ENCODE measurements at regions not wholly inside any gene's neighbourhood (a gene's known extent, or its start where the extent isn't known, plus 50 kb on each side); places are given as distances from the start of the nearest gene placed in this dataset.
A peak's percentile ranks its signal among the peaks of the same experiment; 100 is the strongest.

- TF ChIP-seq CBFB (CRISPR knock-in tag; IDR thresholded peaks at IDR 0.05) (0 out of 2 replicates have a peak, but pooled peaks have one; percentile 28), ZSCAN29 (IDR thresholded peaks at IDR 0.05) (no peak), MCM2 (IDR thresholded peaks at IDR 0.05; ENCODE audit: low read depth) (no peak), NCOA6 (IDR thresholded peaks at IDR 0.05) (no peak), TCF7L2 (IDR thresholded peaks at IDR 0.05; ENCODE audit: low read depth, low read length) (no peak), JUNB (CRISPR knock-in tag; conservative IDR thresholded peaks at IDR 0.05) (no peak), HNRNPLL (IDR thresholded peaks at IDR 0.05; ENCODE audit: low read depth, low read length, poor library complexity, severe bottlenecking) (no peak), NCOA1 (IDR thresholded peaks at IDR 0.05; ENCODE audit: low read depth) (no peak), OTX1 (CRISPR knock-in tag; IDR thresholded peaks at IDR 0.05) (no peak), MCM3 (IDR thresholded peaks at IDR 0.05) (no peak), CHD1 (IDR thresholded peaks at IDR 0.05; ENCODE audit: low read length) (no peak), NFATC3 (IDR thresholded peaks at IDR 0.05) (no peak), TAF15 (IDR thresholded peaks at IDR 0.05; ENCODE audit: low read depth, low read length) (no peak), SAFB2 (IDR thresholded peaks at IDR 0.05; ENCODE audit: borderline replicate concordance, low read depth, low read length, severe bottlenecking) (no peak), CTBP1 (IDR thresholded peaks at IDR 0.05; ENCODE audit: borderline replicate concordance) (peak; percentile 36; the same call in 1 of the 2 replicates), STAG1 (CRISPR knock-in tag; IDR thresholded peaks at IDR 0.05; ENCODE audit: borderline replicate concordance) (peak; percentile 70; the same call in 1 of the 2 replicates), EGR1 (conservative IDR thresholded peaks at IDR 0.05) (no peak), STAT5B (CRISPR knock-in tag; IDR thresholded peaks at IDR 0.05) (no peak), RBM34 (IDR thresholded peaks at IDR 0.05; ENCODE audit: borderline replicate concordance, insufficient read depth, low read length) (no peak), NBN (IDR thresholded peaks at IDR 0.05; ENCODE audit: low read depth) (no peak), FOXP4 (CRISPR knock-in tag; IDR thresholded peaks at IDR 0.05; ENCODE audit: borderline replicate concordance) (no peak), ZNF23 (CRISPR knock-in tag; IDR thresholded peaks at IDR 0.05) (no peak), HCFC1 (IDR thresholded peaks at IDR 0.05; ENCODE audit: low read depth, low read length) (0 out of 2 replicates have a peak, but pooled peaks have one; percentile 14), ZBTB7A (IDR thresholded peaks at IDR 0.05; ENCODE audit: borderline replicate concordance, control insufficient read depth, low read depth, low read length) (peak; percentile 38; the same call in 1 of the 2 replicates)
- TF ChIP-seq, protein P1, sequence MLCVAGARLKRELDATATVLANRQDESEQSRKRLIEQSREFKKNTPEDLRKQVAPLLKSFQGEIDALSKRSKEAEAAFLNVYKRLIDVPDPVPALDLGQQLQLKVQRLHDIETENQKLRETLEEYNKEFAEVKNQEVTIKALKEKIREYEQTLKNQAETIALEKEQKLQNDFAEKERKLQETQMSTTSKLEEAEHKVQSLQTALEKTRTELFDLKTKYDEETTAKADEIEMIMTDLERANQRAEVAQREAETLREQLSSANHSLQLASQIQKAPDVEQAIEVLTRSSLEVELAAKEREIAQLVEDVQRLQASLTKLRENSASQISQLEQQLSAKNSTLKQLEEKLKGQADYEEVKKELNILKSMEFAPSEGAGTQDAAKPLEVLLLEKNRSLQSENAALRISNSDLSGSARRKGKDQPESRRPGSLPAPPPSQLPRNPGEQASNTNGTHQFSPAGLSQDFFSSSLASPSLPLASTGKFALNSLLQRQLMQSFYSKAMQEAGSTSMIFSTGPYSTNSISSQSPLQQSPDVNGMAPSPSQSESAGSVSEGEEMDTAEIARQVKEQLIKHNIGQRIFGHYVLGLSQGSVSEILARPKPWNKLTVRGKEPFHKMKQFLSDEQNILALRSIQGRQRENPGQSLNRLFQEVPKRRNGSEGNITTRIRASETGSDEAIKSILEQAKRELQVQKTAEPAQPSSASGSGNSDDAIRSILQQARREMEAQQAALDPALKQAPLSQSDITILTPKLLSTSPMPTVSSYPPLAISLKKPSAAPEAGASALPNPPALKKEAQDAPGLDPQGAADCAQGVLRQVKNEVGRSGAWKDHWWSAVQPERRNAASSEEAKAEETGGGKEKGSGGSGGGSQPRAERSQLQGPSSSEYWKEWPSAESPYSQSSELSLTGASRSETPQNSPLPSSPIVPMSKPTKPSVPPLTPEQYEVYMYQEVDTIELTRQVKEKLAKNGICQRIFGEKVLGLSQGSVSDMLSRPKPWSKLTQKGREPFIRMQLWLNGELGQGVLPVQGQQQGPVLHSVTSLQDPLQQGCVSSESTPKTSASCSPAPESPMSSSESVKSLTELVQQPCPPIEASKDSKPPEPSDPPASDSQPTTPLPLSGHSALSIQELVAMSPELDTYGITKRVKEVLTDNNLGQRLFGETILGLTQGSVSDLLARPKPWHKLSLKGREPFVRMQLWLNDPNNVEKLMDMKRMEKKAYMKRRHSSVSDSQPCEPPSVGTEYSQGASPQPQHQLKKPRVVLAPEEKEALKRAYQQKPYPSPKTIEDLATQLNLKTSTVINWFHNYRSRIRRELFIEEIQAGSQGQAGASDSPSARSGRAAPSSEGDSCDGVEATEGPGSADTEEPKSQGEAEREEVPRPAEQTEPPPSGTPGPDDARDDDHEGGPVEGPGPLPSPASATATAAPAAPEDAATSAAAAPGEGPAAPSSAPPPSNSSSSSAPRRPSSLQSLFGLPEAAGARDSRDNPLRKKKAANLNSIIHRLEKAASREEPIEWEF (CRISPR knock-in tag; IDR thresholded peaks at IDR 0.05), result no peak
These were observed 53.6 kb upstream of the TMEM72 start (continued) for GRCh38 chr10:44857363-44858016.

Data from K562 (cell line).